DND-41 (cell line): ENCODE measurements at regions not wholly inside any gene's neighbourhood (a gene's known extent, or its start where the extent isn't known, plus 50 kb on each side); places are given as distances from the start of the nearest gene placed in this dataset.

ENCODE experiments used
- EZH2 ChIP-seq: IDR thresholded peaks from 3 replicates; pipeline ENCODE4 v1.6.1; 2012; ENCODE audit warnings: borderline replicate concordance, low read depth, mild to moderate bottlenecking, moderate library complexity, low read length, inconsistent platforms; ENCODE audit not compliant: severe bottlenecking
- TF ChIP-seq, protein P1 (sequence below): IDR thresholded peaks from 2 replicates; pipeline ENCODE4 v1.5.1; 2012; ENCODE audit warnings: borderline replicate concordance, low read length, moderate library complexity, mild to moderate bottlenecking; ENCODE audit not compliant: poor library complexity, severe bottlenecking; ENCODE audit errors: extremely low read depth

DNA sequence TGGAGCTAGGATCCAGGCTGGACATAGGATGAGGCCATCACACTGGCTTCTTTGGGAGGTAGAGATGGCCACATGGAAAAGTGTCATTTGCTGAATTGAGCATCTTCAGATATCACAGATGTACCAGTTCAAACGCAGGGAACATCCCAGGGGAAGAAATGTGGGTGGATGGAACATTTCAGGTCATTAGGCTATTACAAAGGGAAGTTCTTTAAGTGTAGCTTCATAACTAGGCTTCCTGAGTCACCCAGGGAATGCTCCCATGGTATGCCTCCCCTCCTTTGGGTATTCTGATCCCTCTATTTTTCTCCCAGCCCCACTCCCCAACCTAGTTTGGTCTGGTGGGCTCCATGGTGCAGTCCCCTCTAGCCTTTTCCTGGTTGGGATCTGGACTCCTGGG is 69.8 kb upstream of the IRX3 start:
- TF ChIP-seq, protein P1, sequence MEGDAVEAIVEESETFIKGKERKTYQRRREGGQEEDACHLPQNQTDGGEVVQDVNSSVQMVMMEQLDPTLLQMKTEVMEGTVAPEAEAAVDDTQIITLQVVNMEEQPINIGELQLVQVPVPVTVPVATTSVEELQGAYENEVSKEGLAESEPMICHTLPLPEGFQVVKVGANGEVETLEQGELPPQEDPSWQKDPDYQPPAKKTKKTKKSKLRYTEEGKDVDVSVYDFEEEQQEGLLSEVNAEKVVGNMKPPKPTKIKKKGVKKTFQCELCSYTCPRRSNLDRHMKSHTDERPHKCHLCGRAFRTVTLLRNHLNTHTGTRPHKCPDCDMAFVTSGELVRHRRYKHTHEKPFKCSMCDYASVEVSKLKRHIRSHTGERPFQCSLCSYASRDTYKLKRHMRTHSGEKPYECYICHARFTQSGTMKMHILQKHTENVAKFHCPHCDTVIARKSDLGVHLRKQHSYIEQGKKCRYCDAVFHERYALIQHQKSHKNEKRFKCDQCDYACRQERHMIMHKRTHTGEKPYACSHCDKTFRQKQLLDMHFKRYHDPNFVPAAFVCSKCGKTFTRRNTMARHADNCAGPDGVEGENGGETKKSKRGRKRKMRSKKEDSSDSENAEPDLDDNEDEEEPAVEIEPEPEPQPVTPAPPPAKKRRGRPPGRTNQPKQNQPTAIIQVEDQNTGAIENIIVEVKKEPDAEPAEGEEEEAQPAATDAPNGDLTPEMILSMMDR, result no peak
- TF ChIP-seq EZH2, result no peak
